Right atrium auricular region (tissue), 2 donors: ENCODE measurements at regions not wholly inside any gene's neighbourhood (a gene's known extent, or its start where the extent isn't known, plus 50 kb on each side); places are given as distances from the start of the nearest gene placed in this dataset.

Experiments used
- DNase-seq: peaks from one replicate; pipeline ENCODE4 v3.0.0-alpha.2; 2019; ENCODE audit warnings: low spot score
- H3K27ac ChIP-seq, 2 donors: fragments of 200-600 bp; sonication (generic); 1 replicate in 1 of 2; 2 replicates in 1 of 2; pipeline ENCODE4 v1.5.1; 2016 to 2019
- H3K27me3 ChIP-seq, 2 donors: fragments of 200-600 bp; sonication (generic); one replicate each; pipeline versions ENCODE4 v1.5.1 to v1.6.0; 2017 to 2019
- H3K36me3 ChIP-seq: fragments of 200-600 bp; sonication (generic); one replicate; pipeline ENCODE4 v1.5.1; 2016
- H3K4me1 ChIP-seq, 2 donors: fragments of 200-600 bp; sonication (generic); one replicate each; pipeline versions ENCODE4 v1.5.1 to v1.6.0; 2017 to 2019
- H3K4me3 ChIP-seq, 2 donors: fragments of 200-600 bp; sonication (generic); 1 replicate in 1 of 2; 2 replicates in 1 of 2; pipeline ENCODE4 v1.5.1; 2017 to 2019; ENCODE audit warnings: mild to moderate bottlenecking in 1 of 2, moderate library complexity in 1 of 2
- H3K9me3 ChIP-seq, 2 donors: fragments of 200-600 bp; sonication (generic); one replicate each; pipeline ENCODE4 v1.5.1; 2019
- TF ChIP-seq, protein P1 (sequence below), 2 donors: fragments of 200-600 bp; sonication (generic); IDR thresholded peaks; one replicate each; pipeline ENCODE4 v1.5.1; 2019; ENCODE audit warnings: antibody characterized with exemption in 2 of 2

DNA sequence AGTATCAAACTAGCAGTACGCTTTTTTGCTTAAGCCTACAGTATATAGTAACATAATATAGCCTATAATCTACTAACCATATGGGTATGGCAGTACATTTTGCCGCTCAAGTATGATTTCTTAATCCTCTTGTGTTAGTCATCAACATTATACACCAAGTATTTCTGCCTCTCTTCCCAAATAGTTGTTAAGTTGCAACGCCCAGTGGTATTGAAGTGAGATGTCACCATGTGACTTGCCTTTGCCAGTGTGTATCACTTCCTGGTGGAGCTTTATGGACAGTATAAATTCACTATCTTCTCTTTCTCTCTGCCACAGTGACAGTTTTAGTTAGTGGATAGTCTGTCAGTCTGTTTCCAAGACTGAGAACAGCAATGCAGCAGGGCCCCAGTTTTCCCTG is 535.5 kb downstream of the PDHA2 start:
- no peak overlapping the region for H3K27ac ChIP-seq
- H3K36me3 ChIP-seq, result no peaks in the 10 kb centered on the region
- no peaks in the 10 kb centered on the region for H3K4me1 ChIP-seq
- DNase-seq, result no peak
- no peak overlapping the region for H3K4me3 ChIP-seq
- TF ChIP-seq, protein P1, sequence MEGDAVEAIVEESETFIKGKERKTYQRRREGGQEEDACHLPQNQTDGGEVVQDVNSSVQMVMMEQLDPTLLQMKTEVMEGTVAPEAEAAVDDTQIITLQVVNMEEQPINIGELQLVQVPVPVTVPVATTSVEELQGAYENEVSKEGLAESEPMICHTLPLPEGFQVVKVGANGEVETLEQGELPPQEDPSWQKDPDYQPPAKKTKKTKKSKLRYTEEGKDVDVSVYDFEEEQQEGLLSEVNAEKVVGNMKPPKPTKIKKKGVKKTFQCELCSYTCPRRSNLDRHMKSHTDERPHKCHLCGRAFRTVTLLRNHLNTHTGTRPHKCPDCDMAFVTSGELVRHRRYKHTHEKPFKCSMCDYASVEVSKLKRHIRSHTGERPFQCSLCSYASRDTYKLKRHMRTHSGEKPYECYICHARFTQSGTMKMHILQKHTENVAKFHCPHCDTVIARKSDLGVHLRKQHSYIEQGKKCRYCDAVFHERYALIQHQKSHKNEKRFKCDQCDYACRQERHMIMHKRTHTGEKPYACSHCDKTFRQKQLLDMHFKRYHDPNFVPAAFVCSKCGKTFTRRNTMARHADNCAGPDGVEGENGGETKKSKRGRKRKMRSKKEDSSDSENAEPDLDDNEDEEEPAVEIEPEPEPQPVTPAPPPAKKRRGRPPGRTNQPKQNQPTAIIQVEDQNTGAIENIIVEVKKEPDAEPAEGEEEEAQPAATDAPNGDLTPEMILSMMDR (IDR thresholded peaks at IDR 0.05), result no peak
- H3K9me3 ChIP-seq, result peaks cover 0 to 2% of the 10 kb centered on the region in 2 donors
- H3K27me3 ChIP-seq, result no peaks in the 10 kb centered on the region

DNA sequence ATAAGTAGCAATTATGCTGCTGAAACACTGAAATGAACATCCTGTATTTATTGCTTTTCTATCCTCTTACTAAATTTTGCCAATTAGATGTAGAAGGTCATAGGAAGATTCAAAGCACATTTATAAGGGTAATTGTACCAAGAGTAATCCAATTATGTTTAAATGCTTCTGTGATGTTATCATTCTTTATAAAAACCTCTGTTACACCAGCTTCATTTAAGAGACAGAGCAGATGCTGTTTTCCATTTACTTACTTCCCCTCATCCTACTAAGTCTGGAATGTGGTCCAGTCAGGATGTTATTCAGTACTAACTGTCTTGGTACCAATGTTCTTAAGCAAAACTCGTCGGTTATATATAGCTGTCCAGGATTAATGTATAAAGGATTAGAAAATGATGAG is 539.6 kb downstream of the PDHA2 start:
- no peaks in the 10 kb centered on the region for H3K4me1 ChIP-seq

DNA sequence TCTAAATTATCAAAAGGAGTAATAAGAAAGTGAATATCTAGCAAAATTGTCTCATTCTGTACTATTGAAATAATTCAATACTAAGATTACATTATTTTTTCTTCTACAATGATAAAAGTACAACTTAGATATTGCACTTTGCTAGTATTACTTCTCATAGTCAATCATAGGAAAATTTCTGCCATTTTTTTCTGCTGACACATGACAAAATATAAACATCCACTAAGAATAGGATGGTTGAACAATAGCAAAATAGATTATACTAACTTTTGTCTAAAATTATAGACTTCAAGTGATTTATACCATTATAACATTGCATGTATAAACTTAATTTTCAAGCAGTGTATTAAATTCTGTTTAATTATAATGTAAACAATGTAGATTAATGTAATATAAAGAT is 540.2 kb downstream of the PDHA2 start:
- no peaks in the 10 kb centered on the region for H3K4me1 ChIP-seq
- TF ChIP-seq, protein P1 (IDR thresholded peaks at IDR 0.05), result no peak
- no peak for DNase-seq
- H3K9me3 ChIP-seq, result no peaks in the 10 kb centered on the region
- no peaks in the 10 kb centered on the region for H3K27me3 ChIP-seq
- H3K27ac ChIP-seq, result no peak overlapping the region
- no peaks in the 10 kb centered on the region for H3K36me3 ChIP-seq
- no peak overlapping the region for H3K4me3 ChIP-seq

More for the DNA sequence above, 539.6 kb downstream of the PDHA2 start:
- Histone ChIP-seq H3K27me3 (no peaks in the 10 kb centered on the region), H3K36me3 (no peaks in the 10 kb centered on the region), H3K9me3 (no peaks in the 10 kb centered on the region), H3K27ac (no peak overlapping the region), H3K4me3 (no peak overlapping the region)
- no peak for DNase-seq
- TF ChIP-seq, protein P1 (IDR thresholded peaks at IDR 0.05), result no peak

DNA sequence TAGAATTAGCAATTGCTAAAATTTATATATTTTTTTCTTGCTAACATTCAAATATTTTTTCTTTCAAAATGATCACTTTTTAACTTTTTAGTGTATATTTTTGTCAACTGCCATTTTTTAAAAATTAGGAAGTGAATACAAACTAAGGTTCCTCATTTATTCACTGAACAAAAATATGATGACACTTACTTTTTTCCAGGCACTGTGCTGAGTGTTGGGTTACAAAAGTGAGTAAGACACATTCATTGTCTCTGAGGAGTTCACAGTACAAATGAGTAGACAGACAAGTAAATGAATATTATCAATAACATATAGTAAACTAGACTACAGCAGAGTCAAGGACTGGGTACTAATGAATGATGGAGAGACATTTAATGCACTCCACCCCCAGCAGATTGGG is 543.5 kb downstream of the PDHA2 start:
- Histone ChIP-seq H3K36me3 (no peaks in the 10 kb centered on the region), H3K27me3 (no peaks in the 10 kb centered on the region), H3K4me1 (no peaks in the 10 kb centered on the region), H3K4me3 (no peak overlapping the region), H3K27ac (no peak overlapping the region), H3K9me3 (no peaks in the 10 kb centered on the region)
- DNase-seq, result no peak
- TF ChIP-seq, protein P1 (IDR thresholded peaks at IDR 0.05), result no peak

DNA sequence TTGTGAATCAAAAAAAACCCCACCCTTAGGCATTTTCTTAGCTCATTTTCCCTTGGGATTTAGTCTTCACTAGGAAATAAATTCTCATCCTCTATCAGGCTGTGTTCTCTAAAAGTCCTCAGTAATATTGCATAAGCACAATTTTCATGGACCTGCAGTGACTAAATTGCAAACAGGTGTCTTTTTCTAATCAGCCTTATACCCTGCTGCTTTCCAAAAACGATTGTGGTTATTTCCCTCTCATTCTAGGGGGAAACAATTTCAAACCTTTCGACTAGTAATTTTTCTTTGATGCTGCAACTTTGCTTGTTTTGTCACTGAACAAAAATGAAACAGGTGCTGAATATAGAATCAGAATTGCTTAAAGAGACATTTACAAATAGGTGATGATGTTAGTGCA is 549.9 kb downstream of the PDHA2 start:
- TF ChIP-seq, protein P1 (IDR thresholded peaks at IDR 0.05), result no peak
- Histone ChIP-seq H3K36me3 (no peaks in the 10 kb centered on the region), H3K27me3 (no peaks in the 10 kb centered on the region), H3K27ac (no peak overlapping the region), H3K4me1 (no peaks in the 10 kb centered on the region), H3K9me3 (no peaks in the 10 kb centered on the region), H3K4me3 (no peak overlapping the region)
- no peak for DNase-seq

DNA sequence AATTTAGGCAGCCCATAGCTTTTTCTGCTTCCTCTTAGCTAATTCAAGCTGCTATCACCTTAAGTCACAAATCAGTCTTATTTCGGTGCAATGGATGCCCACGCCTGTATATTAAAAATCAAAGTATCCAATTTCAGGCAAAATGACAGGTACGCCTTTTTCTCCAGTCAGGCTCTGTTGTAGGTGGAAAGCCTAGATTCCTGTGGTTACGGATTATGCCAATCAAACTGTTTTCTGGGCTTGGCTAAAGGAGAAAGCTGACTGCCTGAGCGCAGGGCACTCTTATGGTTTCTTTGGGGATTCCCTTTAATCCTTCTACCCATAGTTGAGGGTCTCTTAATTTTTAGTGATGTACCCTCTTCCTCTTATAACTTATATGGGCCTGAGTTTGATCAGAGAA is 550.5 kb downstream of the PDHA2 start:
- DNase-seq, result no peak
- Histone ChIP-seq H3K27me3 (no peaks in the 10 kb centered on the region), H3K36me3 (no peaks in the 10 kb centered on the region), H3K4me1 (no peaks in the 10 kb centered on the region), H3K27ac (no peak overlapping the region), H3K4me3 (no peak overlapping the region), H3K9me3 (no peaks in the 10 kb centered on the region)
- TF ChIP-seq, protein P1 (IDR thresholded peaks at IDR 0.05), result no peak
